SK-N-SH (cell line): ENCODE measurements at regions not wholly inside any gene's neighbourhood (a gene's known extent, or its start where the extent isn't known, plus 50 kb on each side); places are given as distances from the start of the nearest gene placed in this dataset.

Source experiments
- CTCF ChIA-PET: fragments of 300-600, 350-600 bp; formaldehyde crosslinking; extraction: SDS; loops from one replicate; lab custom pipeline; 2021; lab: Yijun Ruan, JAX
- POLR2A ChIA-PET: fragments of 350-600 bp; sonication (Branson Sonifier 250); formaldehyde crosslinking; extraction: SDS; loops from one replicate; lab custom pipeline; 2020; ENCODE audit warnings: antibody characterized with exemption, inconsistent platforms; lab: Yijun Ruan, JAX
- DNase-seq: peaks from one replicate; pipeline ENCODE4 v3.0.0; 2012
- H2AFZ ChIP-seq: fragments of 200-600 bp; sonication (generic); 2 replicates; pipeline ENCODE4 v1.8.1; 2016; ENCODE audit warnings: antibody characterized with exemption, mild to moderate bottlenecking, low read depth
- H3F3A ChIP-seq: fragments of 200-600 bp; sonication (generic); replicated peaks from 2 replicates; pipeline ENCODE3; 2016; ENCODE audit warnings: antibody characterized with exemption, mild to moderate bottlenecking; ENCODE audit not compliant: insufficient read depth
- H3K27ac ChIP-seq, 2 experiments: fragments of 200-500 bp in 1 of 2; fragments of 200-600 bp in 1 of 2; sonication (Bioruptor generic) in 1 of 2; sonication (generic), shearing (Covaris generic) in 1 of 2; 2 replicates each; pipeline versions ENCODE4 v1.5.1 to v1.6.1; 2014 to 2016; ENCODE audit warnings: low read depth in 2 of 2, inconsistent platforms in 1 of 2, low read length in 1 of 2, mild to moderate bottlenecking in 1 of 2, mixed read lengths in 1 of 2
- H3K27me3 ChIP-seq: fragments of 200-600 bp; sonication (generic), shearing (Covaris generic); 2 replicates; pipeline ENCODE4 v1.6.1; 2016; ENCODE audit warnings: mixed run types; ENCODE audit not compliant: insufficient read depth
- H3K36me3 ChIP-seq, 2 experiments: fragments of 200-500 bp in 1 of 2; fragments of 200-600 bp in 1 of 2; sonication (Bioruptor generic) in 1 of 2; sonication (generic) in 1 of 2; replicated peaks in 1 of 2; 2 replicates each; pipeline versions ENCODE3 to v1.5.1; 2014 to 2016; ENCODE audit warnings: low read length in 1 of 2, mild to moderate bottlenecking in 1 of 2; ENCODE audit not compliant: insufficient read depth in 2 of 2, control insufficient read depth in 1 of 2
- H3K4me1 ChIP-seq, 2 experiments: fragments of 200-500 bp in 1 of 2; fragments of 200-600 bp in 1 of 2; sonication (Bioruptor generic) in 1 of 2; sonication (generic), shearing (Covaris generic) in 1 of 2; 2 replicates each; pipeline versions ENCODE4 v1.5.1 to v1.6.1; 2014 to 2016; ENCODE audit warnings: low read depth in 1 of 2, low read length in 1 of 2, mixed run types in 1 of 2; ENCODE audit not compliant: insufficient read depth in 2 of 2, control insufficient read depth in 1 of 2
- H3K4me2 ChIP-seq: fragments of 200-600 bp; sonication (generic), shearing (Covaris generic); 2 replicates; pipeline ENCODE4 v1.6.1; 2017; ENCODE audit warnings: mixed run types
- H3K4me3 ChIP-seq, 2 experiments: fragments of 200-500 bp in 1 of 2; fragments of 200-600 bp in 1 of 2; sonication (Bioruptor generic) in 1 of 2; sonication (generic), shearing (Covaris generic) in 1 of 2; 2 replicates each; pipeline versions ENCODE4 v1.5.1 to v1.8.1; 2014 to 2016; ENCODE audit warnings: low read depth in 2 of 2, inconsistent platforms in 1 of 2, low read length in 1 of 2, mild to moderate bottlenecking in 1 of 2, mixed read lengths in 1 of 2, moderate library complexity in 1 of 2
- H3K79me2 ChIP-seq: fragments of 200-600 bp; sonication (generic); 2 replicates; pipeline ENCODE4 v1.8.1; 2017; ENCODE audit warnings: mild to moderate bottlenecking; ENCODE audit not compliant: insufficient read depth
- H3K9ac ChIP-seq: fragments of 200-600 bp; sonication (generic); 2 replicates; pipeline ENCODE4 v1.6.1; 2017; ENCODE audit warnings: mixed run types
- H3K9me2 ChIP-seq: fragments of 200-600 bp; sonication (generic); 2 replicates; pipeline ENCODE4 v1.6.1; 2017; ENCODE audit warnings: mixed run types
- H3K9me3 ChIP-seq: fragments of 200-600 bp; sonication (generic); 2 replicates; pipeline ENCODE4 v1.6.1; 2017; ENCODE audit warnings: mixed run types, mild to moderate bottlenecking, moderate library complexity
- H4K20me1 ChIP-seq: fragments of 200-600 bp; sonication (generic); 2 replicates; pipeline ENCODE4 v1.6.1; 2017; ENCODE audit warnings: mild to moderate bottlenecking, mixed run types; ENCODE audit not compliant: insufficient read depth
- CHD2 ChIP-seq: fragments of 150-350 bp; IDR thresholded peaks from 2 replicates; pipeline ENCODE4 v1.6.1; 2018; ENCODE audit warnings: low read length; ENCODE audit not compliant: partially characterized antibody
- ELF1 ChIP-seq: IDR thresholded peaks from 2 replicates; pipeline ENCODE4 v1.4.0; 2012
- EP300 ChIP-seq, 2 experiments: IDR thresholded peaks; 2 replicates each; pipeline versions ENCODE4 v1.4.0 to v1.6.1; 2012; ENCODE audit warnings: borderline replicate concordance in 1 of 2, low read depth in 1 of 2, low read length in 1 of 2
- EZH2phosphoT487 ChIP-seq: fragments of 200-600 bp; sonication (generic); IDR thresholded peaks from 2 replicates; pipeline ENCODE4 v1.6.1; 2017; ENCODE audit warnings: low read depth, mixed run types, mild to moderate bottlenecking, antibody characterized with exemption, moderate library complexity, borderline replicate concordance
- FOSL2 ChIP-seq: IDR thresholded peaks from 2 replicates; pipeline ENCODE4 v1.4.0; 2012; ENCODE audit warnings: low read depth, mild to moderate bottlenecking, moderate library complexity, borderline replicate concordance
- FOXJ3 ChIP-seq: sonication (generic); formaldehyde crosslinking; IDR thresholded peaks from 2 replicates; pipeline ENCODE4 v1.5.1; 2020; ENCODE audit warnings: mild to moderate bottlenecking, missing genetic modification reagents
- GABPA ChIP-seq: IDR thresholded peaks from 2 replicates; pipeline ENCODE4 v1.4.0; 2012; ENCODE audit warnings: low read depth, mild to moderate bottlenecking
- MEF2A ChIP-seq: IDR thresholded peaks from 2 replicates; pipeline ENCODE4 v1.4.0; 2012; ENCODE audit warnings: low read depth, borderline replicate concordance
- NRF1 ChIP-seq: IDR thresholded peaks from 2 replicates; pipeline ENCODE4 v1.6.1; 2012; ENCODE audit warnings: low read depth, mild to moderate bottlenecking, low read length
- POLR2AphosphoS5 ChIP-seq: IDR thresholded peaks from 2 replicates; pipeline ENCODE4 v1.6.1; 2012; ENCODE audit warnings: low read depth, low read length
- RCOR1 ChIP-seq: fragments of 150-350 bp; IDR thresholded peaks from 2 replicates; pipeline ENCODE4 v1.6.1; 2017; ENCODE audit warnings: antibody characterized with exemption, low read length
- SIN3A ChIP-seq: IDR thresholded peaks from 2 replicates; pipeline ENCODE4 v1.6.1; 2012; ENCODE audit warnings: low read depth, mild to moderate bottlenecking, low read length, moderate library complexity, borderline replicate concordance
- SMC3 ChIP-seq: IDR thresholded peaks from 2 replicates; pipeline ENCODE4 v1.6.1; 2012; ENCODE audit warnings: low read depth, low read length, improper control_type of control experiment
- TCF12 ChIP-seq: IDR thresholded peaks from 2 replicates; pipeline ENCODE4 v1.4.0; 2012
- TEAD4 ChIP-seq: IDR thresholded peaks from 2 replicates; pipeline ENCODE4 v1.4.0; 2012; ENCODE audit warnings: mild to moderate bottlenecking, borderline replicate concordance; ENCODE audit not compliant: insufficient read depth
- WGBS: methylation state at CpG from one replicate; pipeline ENCODE4 v1.1.6; 2017; ENCODE audit warnings: low lambda C conversion rate; 5-methylcytosine and 5-hydroxymethylcytosine counted together
- TF ChIP-seq, protein P1 (sequence below): fragments of 200-600 bp; sonication (generic); IDR thresholded peaks from 2 replicates; pipeline ENCODE4 v1.6.1; 2017; ENCODE audit warnings: antibody characterized with exemption, mild to moderate bottlenecking, moderate library complexity
- TF ChIP-seq, protein P2 (sequence below): IDR thresholded peaks from 2 replicates; pipeline ENCODE4 v1.4.0; 2012; ENCODE audit warnings: low read depth, borderline replicate concordance
- TF ChIP-seq, protein P3 (sequence below): fragments of 150-350 bp; IDR thresholded peaks from 2 replicates; pipeline ENCODE4 v1.6.1; 2016; ENCODE audit warnings: mild to moderate bottlenecking, low read depth, low read length

DNA sequence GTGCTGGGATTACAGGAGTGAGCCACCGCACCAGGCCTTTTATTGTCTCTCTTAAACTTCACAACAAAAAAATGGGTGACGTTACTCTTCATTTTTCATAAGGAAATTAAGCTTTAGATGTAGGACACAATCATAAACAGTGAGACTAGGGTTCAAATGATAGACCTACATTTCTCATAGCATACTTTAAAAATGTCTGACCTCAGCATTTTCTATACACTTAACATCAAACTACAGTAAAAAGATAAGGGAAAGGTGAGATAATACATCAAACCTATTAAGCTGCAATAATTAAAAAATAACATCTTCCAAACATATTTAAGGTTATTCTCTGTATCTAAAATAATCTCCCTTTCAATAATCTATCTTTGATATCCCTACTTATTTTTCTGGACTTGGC, 914.2 kb downstream of the FAM181B start:
- no peak overlapping the region for H3K9ac ChIP-seq
- H3K9me2 ChIP-seq, result no peaks in the 10 kb centered on the region
- no peaks in the 10 kb centered on the region for H3K79me2 ChIP-seq
- WGBS, result 69% methylated on average over 2 of the region's 2 CpGs
- no peaks in the 10 kb centered on the region for H3K9me3 ChIP-seq
- ChIA-PET POLR2A (no interaction called here), CTCF (no interaction called here)
- H3K27me3 ChIP-seq, result no peaks in the 10 kb centered on the region
- no peaks in the 10 kb centered on the region for H3K36me3 ChIP-seq
- no peak overlapping the region for H2AFZ ChIP-seq
- no peak overlapping the region for H3K4me3 ChIP-seq
- no peak overlapping the region for H3K4me2 ChIP-seq
- no peak for TF ChIP-seq EP300 (IDR thresholded peaks at IDR 0.05; ENCODE audit: borderline replicate concordance in 1 of 2, low read depth in 1 of 2, low read length in 1 of 2)
- TF ChIP-seq, protein P1, sequence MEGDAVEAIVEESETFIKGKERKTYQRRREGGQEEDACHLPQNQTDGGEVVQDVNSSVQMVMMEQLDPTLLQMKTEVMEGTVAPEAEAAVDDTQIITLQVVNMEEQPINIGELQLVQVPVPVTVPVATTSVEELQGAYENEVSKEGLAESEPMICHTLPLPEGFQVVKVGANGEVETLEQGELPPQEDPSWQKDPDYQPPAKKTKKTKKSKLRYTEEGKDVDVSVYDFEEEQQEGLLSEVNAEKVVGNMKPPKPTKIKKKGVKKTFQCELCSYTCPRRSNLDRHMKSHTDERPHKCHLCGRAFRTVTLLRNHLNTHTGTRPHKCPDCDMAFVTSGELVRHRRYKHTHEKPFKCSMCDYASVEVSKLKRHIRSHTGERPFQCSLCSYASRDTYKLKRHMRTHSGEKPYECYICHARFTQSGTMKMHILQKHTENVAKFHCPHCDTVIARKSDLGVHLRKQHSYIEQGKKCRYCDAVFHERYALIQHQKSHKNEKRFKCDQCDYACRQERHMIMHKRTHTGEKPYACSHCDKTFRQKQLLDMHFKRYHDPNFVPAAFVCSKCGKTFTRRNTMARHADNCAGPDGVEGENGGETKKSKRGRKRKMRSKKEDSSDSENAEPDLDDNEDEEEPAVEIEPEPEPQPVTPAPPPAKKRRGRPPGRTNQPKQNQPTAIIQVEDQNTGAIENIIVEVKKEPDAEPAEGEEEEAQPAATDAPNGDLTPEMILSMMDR, result no peak
- TF ChIP-seq CHD2, result no peak
- H3K27ac ChIP-seq, result no peak overlapping the region
- H4K20me1 ChIP-seq, result no peaks in the 10 kb centered on the region
- H3K4me1 ChIP-seq, result no peaks in the 10 kb centered on the region
- H3F3A ChIP-seq, result no peaks in the 10 kb centered on the region
- no peak for DNase-seq

DNA sequence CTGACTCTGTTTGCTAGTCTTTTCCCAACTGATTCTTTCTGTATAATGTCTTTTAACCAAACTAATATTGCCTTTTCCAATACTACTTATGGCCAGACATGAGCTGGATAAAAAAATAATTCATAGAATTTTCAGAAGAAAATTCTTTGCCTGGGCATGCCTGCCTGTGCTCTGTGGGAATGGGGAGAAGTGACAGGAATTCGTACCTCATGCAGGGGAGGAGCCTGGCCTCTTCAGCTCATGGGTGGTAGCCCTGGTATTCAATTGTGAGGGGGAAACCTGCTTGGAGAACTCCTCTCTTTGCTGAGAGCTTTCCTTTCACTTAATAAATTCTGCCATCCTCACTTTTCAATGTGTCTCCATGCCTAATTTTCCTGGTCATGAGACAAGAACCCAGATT, 928.8 kb downstream of the FAM181B start:
- no peak for DNase-seq
- no peaks in the 10 kb centered on the region for H3K79me2 ChIP-seq
- no peaks in the 10 kb centered on the region for H3K9me2 ChIP-seq
- no peak overlapping the region for H3K27ac ChIP-seq
- H3K9me3 ChIP-seq, result no peaks in the 10 kb centered on the region
- WGBS, result 0% methylated on average over 1 of the region's 1 CpG
- no peak overlapping the region for H3K9ac ChIP-seq
- ChIA-PET POLR2A (no interaction called here), CTCF (interaction anchor here (0.8 kb wide), 1 partner anchor 160 kb away, joined by 3 read pairs; no protein-coding TSS in a partner anchor)
- H3K4me3 ChIP-seq, result no peak overlapping the region
- no peak overlapping the region for H2AFZ ChIP-seq
- H3K4me2 ChIP-seq, result no peak overlapping the region
- H4K20me1 ChIP-seq, result no peaks in the 10 kb centered on the region
- no peaks in the 10 kb centered on the region for H3K4me1 ChIP-seq
- no peaks in the 10 kb centered on the region for H3K36me3 ChIP-seq
- H3K27me3 ChIP-seq, result no peaks in the 10 kb centered on the region
- TF ChIP-seq FOXJ3, result no peak
- no peak for TF ChIP-seq SIN3A
- no peak for TF ChIP-seq ELF1
- no peak for TF ChIP-seq EP300 (IDR thresholded peaks at IDR 0.05; ENCODE audit: borderline replicate concordance in 1 of 2, low read depth in 1 of 2, low read length in 1 of 2)
- TF ChIP-seq, protein P2, sequence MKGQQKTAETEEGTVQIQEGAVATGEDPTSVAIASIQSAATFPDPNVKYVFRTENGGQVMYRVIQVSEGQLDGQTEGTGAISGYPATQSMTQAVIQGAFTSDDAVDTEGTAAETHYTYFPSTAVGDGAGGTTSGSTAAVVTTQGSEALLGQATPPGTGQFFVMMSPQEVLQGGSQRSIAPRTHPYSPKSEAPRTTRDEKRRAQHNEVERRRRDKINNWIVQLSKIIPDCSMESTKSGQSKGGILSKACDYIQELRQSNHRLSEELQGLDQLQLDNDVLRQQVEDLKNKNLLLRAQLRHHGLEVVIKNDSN, result no peak
- TF ChIP-seq EZH2phosphoT487, result no peak
- TF ChIP-seq TCF12, result no peak
- TF ChIP-seq CHD2, result no peak
- TF ChIP-seq POLR2AphosphoS5, result no peak
- TF ChIP-seq GABPA, result no peak
- TF ChIP-seq, protein P3, sequence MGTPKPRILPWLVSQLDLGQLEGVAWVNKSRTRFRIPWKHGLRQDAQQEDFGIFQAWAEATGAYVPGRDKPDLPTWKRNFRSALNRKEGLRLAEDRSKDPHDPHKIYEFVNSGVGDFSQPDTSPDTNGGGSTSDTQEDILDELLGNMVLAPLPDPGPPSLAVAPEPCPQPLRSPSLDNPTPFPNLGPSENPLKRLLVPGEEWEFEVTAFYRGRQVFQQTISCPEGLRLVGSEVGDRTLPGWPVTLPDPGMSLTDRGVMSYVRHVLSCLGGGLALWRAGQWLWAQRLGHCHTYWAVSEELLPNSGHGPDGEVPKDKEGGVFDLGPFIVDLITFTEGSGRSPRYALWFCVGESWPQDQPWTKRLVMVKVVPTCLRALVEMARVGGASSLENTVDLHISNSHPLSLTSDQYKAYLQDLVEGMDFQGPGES, result no peak
- TF ChIP-seq SMC3, result no peak
- no peak for TF ChIP-seq MEF2A
- no peak for TF ChIP-seq RCOR1
- no peak for TF ChIP-seq FOSL2
- TF ChIP-seq NRF1, result no peak
- no peak for TF ChIP-seq TEAD4
- H3F3A ChIP-seq, result no peaks in the 10 kb centered on the region
